Ishikawa (cell line): ENCODE measurements at regions not wholly inside any gene's neighbourhood (a gene's known extent, or its start where the extent isn't known, plus 50 kb on each side); places are given as distances from the start of the nearest gene placed in this dataset.

Experiments used
- CEBPB ChIP-seq: IDR thresholded peaks from 2 replicates; pipeline ENCODE4 v1.6.1; 2012
- CREB1 ChIP-seq: IDR thresholded peaks from 2 replicates; pipeline ENCODE4 v1.6.1; 2012; ENCODE audit warnings: low read depth
- EGR1 ChIP-seq: IDR thresholded peaks from 2 replicates; pipeline ENCODE4 v1.6.1; 2012
- EP300 ChIP-seq: IDR thresholded peaks from 2 replicates; pipeline ENCODE4 v1.6.1; 2012; ENCODE audit warnings: borderline replicate concordance
- FOXM1 ChIP-seq: IDR thresholded peaks from 2 replicates; pipeline ENCODE4 v1.6.1; 2012; ENCODE audit warnings: low read depth, borderline replicate concordance
- MAX ChIP-seq: IDR thresholded peaks from 2 replicates; pipeline ENCODE4 v1.6.1; 2012
- NFIC ChIP-seq: IDR thresholded peaks from 2 replicates; pipeline ENCODE4 v1.6.1; 2012
- RAD21 ChIP-seq: IDR thresholded peaks from 2 replicates; pipeline ENCODE4 v1.6.1; 2012; ENCODE audit warnings: low read depth
- REST ChIP-seq: IDR thresholded peaks from 2 replicates; pipeline ENCODE4 v1.6.1; 2012; ENCODE audit warnings: low read depth, mild to moderate bottlenecking
- TAF1 ChIP-seq: IDR thresholded peaks from 2 replicates; pipeline ENCODE4 v1.6.1; 2012; ENCODE audit warnings: low read depth, mild to moderate bottlenecking
- TCF12 ChIP-seq: IDR thresholded peaks from 2 replicates; pipeline ENCODE4 v1.6.1; 2012; ENCODE audit warnings: low read depth
- TEAD4 ChIP-seq: IDR thresholded peaks from 2 replicates; pipeline ENCODE4 v1.6.1; 2012
- YY1 ChIP-seq: IDR thresholded peaks from 2 replicates; pipeline ENCODE4 v1.6.1; 2012; ENCODE audit warnings: low read depth
- ZBTB7A ChIP-seq: IDR thresholded peaks from 2 replicates; pipeline ENCODE4 v1.6.1; 2012; ENCODE audit warnings: low read depth
- TF ChIP-seq, protein P1 (sequence below): IDR thresholded peaks from 2 replicates; pipeline ENCODE4 v1.6.1; 2012

DNA sequence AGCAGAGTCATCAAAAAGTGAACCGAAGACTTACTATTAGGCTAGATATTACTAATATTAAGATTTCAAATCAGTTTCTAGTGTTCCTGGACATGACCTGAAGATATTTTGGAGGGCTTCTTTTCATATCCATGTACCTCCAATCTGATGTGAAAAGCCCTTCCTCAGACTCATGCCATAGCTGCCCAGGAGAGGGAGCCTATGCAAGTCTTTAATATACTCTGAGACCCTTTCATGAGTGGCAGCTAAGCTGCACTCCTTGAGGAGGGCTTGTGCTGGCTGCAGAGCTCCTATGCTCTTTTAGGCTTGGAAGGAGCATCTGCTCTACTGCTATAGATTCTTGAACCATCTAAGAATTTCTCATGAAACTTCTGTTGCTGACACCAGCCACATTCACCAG, 715.3 kb downstream of the OLFM4 start:
- TF ChIP-seq EGR1, result no peak
- TF ChIP-seq CREB1, result no peak
- no peak for TF ChIP-seq TAF1
- no peak for TF ChIP-seq RAD21
- TF ChIP-seq EP300, result no peak
- no peak for TF ChIP-seq CEBPB
- TF ChIP-seq, protein P1, sequence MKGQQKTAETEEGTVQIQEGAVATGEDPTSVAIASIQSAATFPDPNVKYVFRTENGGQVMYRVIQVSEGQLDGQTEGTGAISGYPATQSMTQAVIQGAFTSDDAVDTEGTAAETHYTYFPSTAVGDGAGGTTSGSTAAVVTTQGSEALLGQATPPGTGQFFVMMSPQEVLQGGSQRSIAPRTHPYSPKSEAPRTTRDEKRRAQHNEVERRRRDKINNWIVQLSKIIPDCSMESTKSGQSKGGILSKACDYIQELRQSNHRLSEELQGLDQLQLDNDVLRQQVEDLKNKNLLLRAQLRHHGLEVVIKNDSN, result no peak
- no peak for TF ChIP-seq YY1
- no peak for TF ChIP-seq NFIC
- no peak for TF ChIP-seq FOXM1
- TF ChIP-seq ZBTB7A, result no peak
- no peak for TF ChIP-seq REST
- no peak for TF ChIP-seq MAX
- TF ChIP-seq TEAD4, result no peak
- no peak for TF ChIP-seq TCF12

- TF ChIP-seq ZBTB7A (no peak), EGR1 (no peak), FOXM1 (no peak), NFIC (no peak), RAD21 (no peak), MAX (no peak), REST (no peak), CEBPB (no peak), EP300 (no peak), YY1 (no peak)
- TF ChIP-seq, protein P1, result no peak
Observed at GRCh38 chr13:53747825-53748224, 719.2 kb downstream of the OLFM4 start.

DNA sequence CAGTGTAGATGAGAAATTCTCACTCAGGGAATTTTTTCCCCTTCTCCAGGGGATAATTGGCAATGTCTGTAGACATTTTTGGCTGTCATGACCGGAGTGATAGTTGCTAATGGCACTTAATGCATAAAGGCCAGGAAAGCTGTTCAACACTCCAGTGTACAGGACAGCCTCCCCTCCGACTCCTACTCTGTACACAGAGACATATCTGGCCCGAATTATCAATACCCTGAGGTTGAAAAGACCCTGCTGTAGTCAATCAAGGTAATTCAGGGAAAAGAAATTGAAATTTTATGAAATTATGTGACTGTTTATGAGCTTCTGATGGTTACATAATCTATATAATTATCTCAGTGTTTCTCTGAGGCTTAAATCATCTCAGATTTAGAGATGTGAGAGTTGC, 720.7 kb downstream of the OLFM4 start:
- TF ChIP-seq, protein P1, result no peak
- TF ChIP-seq TEAD4, result no peak
- TF ChIP-seq TCF12, result no peak
- no peak for TF ChIP-seq EGR1
- no peak for TF ChIP-seq TAF1
- TF ChIP-seq FOXM1, result no peak
- no peak for TF ChIP-seq NFIC
- no peak for TF ChIP-seq ZBTB7A
- no peak for TF ChIP-seq RAD21
- TF ChIP-seq REST, result no peak
- TF ChIP-seq MAX, result no peak
- TF ChIP-seq YY1, result no peak
- TF ChIP-seq CREB1, result no peak
- no peak for TF ChIP-seq CEBPB
- no peak for TF ChIP-seq EP300

GRCh38 chr13:53759016-53759415, 730.4 kb downstream of the OLFM4 start:
- TF ChIP-seq CREB1, result no peak
- no peak for TF ChIP-seq YY1
- TF ChIP-seq REST, result no peak
- TF ChIP-seq MAX, result no peak
- TF ChIP-seq NFIC, result no peak
- TF ChIP-seq TEAD4, result no peak
- no peak for TF ChIP-seq ZBTB7A
- TF ChIP-seq CEBPB, result no peak
- TF ChIP-seq RAD21, result no peak
- TF ChIP-seq, protein P1, result no peak
- TF ChIP-seq TAF1, result no peak
- TF ChIP-seq FOXM1, result no peak
